HG02884 (cell line): ENCODE measurements at regions not wholly inside any gene's neighbourhood (a gene's known extent, or its start where the extent isn't known, plus 50 kb on each side); places are given as distances from the start of the nearest gene placed in this dataset.

ENCODE experiments used
- ATAC-seq: cut with Tn5 transposase; IDR thresholded peaks from one replicate; pipeline ENCODE4 v1.9.1; 2021; ENCODE audit warnings: mild to moderate bottlenecking, moderate library complexity; ENCODE audit not compliant: unreplicated experiment

DNA sequence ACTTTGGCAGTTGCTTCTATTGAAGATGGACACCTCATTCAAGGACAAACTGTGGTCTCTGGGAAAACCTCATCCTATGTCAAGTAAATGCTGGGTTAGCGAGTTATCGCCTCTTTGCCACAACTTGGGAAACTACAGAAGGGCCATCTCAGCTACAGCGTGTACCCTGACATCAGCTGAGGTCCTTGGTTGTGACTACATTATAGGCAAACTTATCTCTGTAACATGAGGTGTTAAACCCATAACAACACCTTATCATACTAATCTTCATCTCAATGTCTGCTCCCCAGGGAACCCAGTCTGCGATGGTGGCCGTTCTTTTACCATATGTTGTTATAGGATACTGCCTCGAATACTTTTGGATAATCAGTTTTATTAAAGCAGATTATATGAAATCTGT is 1862.7 kb downstream of the STIM2 start:
- ATAC-seq, result no peak

DNA sequence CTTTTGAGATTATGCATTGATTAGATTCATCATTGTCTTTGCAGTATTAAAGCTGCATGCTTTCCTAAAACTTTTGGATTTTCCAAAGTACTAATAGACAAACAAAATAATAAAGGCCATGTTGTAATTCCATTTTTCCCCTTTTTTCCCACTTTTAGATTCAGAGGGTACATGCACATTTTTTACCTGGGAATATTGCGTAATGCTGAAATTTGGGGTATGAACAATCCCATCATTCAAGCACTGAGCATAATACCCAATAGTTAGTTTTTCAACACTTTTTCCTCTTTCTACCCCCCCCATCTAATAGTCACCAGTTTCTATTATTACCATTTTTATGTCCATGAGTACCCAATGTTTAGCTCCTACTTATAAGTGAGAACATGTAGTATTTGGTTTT is 1863.6 kb downstream of the STIM2 start:
- no peak for ATAC-seq

DNA sequence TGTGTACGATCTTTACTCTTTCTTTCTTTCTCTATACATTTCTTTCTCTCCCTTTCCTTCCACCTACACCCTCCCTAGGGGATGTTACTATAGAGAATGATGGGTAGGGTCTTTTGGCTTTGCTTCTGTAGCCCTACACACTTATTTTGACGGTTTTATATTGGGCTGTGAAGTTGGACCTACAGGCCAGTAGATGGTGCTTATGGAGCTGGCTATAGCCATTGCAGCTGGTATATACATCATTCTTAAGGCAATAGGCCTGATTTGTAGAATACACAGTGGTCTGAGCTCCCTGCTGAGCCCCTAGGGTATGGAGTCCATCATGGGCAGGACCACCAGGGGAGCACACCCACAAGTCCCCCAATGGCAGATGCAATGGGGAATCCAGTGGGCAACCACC is 1869.7 kb downstream of the STIM2 start:
- ATAC-seq, result no peak

DNA sequence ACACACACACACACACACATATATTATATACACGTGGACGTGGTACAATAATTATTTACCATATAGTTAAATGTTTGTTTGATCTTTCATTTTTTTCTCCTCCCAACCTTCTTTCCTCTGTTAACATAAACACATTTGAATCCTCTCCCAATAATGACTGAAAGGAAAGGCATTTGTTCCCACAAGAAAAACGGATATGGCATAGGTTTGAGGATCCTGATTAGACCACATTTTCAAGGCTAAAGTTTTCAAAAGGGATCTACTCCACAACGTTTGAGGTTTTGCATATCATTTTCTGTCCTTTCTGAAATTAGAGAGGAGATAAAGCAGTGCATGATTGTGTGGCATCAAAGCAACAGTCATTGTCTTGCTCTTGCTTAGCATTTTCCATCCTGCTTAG is 1883.4 kb downstream of the STIM2 start:
- ATAC-seq, result no peak

DNA sequence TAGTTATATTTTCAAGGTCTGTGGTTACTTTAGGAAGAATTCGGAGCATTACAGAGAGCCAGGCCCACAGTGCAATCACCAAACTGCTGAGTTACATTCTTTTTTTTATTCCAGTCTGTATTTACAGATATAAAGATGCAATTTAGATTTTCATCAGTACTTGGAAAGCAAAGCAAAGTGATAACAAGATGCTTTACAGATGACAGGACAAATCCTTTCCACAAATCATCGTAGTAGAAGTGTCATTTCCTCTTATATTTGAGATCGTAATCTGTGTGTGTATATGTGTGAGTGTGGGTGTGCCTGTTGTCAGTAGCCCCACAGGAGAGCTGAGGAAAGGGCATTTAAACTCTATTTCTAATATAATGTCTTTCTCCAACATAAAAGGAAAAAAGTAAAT is 1893.7 kb downstream of the STIM2 start:
- no peak for ATAC-seq

DNA sequence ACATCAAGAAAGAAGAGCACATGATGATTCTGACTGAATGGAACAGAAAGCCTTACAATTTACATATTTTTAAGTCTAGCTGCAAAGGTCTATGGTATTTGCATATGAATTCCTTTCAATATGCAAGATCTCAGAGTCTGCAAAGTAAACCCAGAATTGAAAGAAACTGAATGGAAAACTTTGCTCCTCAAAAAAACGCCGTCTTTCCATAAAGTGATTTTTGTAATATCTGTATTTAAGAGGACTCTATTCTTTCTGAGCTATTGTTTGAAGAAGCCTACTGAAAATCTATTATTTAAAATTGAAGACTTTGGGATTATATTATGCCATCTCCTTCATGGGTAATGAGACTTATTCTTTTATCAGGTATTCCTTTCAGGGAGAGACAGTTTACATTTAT is 1894.4 kb downstream of the STIM2 start:
- no peak for ATAC-seq

DNA sequence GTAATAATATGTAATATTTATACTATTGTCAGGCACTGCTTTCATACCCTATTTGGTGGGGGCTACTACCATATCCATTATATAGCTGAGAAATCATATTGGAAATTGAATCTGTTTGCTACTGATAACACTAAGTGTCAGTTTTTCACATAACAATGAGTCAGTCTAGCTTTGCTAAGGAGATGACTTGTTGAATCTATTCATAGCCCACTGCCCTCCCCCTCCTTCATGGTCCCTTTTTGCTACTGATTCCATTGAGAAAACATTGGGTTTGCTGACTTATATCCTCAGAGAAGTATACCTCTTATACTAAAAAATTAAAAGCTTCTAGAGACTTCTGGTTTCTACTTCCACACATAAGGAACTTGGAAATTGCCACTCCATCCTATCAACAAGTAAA is 1898.4 kb downstream of the STIM2 start:
- no peak for ATAC-seq

DNA sequence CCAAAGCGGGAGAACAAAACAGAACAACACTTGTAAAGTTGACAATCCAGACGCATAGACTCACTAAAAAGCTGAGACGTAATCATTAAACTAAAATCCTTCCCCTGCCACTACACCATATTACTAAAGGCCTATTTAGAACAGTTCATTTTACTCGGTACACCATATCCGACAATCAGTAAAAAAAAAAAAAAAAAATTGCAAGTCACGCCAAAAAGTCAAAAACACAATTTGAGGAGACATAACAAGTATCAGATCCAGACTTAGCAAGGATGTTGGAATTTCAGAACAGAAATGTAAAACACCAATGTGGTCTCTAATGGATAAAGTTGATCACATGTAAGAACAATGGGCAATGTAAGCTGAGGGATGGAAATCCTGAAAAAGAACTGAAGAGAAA is 1899.4 kb downstream of the STIM2 start:
- ATAC-seq, result no peak

DNA sequence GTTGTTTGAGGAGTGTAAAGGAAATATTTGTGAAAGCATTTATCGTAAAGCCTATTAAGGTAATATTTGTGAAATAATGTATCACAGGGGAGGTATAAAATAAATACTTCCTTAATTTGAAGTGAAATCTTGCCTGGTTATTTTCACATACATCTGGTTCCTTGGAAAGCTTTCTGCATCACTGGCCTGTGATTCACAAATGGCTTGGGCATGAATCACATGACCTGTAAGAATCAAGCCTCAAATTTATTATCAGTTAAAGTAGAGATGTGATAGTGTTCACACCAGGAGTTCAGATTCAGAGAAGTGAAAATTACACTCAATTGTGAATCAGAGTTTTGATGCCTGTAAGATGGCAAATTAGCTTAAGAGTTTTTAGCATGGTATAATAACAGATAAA is 1911.4 kb downstream of the STIM2 start:
- no peak for ATAC-seq

DNA sequence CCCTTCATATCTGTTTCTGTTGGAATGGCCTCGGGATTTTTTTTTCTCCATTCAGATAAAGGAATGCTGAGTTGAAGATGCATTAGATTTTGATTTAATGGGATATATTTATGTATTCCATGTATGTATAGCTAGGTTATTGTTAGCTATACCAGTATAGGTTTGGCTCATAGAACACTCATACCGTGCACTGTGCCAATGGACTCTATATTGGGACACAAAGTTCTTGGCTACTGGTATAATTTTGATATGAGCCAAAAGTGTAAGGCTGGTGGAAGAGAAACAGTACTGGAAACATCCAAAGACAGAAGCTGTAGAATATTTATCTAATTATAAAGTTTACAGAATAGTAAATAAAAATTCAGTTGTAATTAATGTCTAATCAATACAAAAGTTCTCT is 1912.1 kb downstream of the STIM2 start:
- no peak for ATAC-seq

DNA sequence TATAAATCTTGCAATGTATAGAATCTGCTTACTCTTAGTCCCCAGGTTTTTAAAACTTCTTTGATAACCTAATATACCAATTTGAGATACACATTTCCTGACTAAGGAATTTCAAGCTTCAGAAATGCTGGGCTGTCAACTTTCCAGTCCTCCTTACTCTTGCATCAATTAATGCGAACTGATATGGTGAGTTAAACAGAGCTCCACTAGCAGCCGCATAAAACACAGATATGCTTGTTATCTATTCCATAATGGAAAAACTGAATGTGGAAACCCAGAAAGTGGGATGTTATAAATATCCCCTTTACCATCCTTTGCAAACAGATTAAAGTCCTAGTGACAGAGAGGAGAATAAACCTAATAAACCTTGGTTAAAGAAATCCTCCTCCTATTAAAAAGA is 1913.7 kb downstream of the STIM2 start:
- no peak for ATAC-seq

DNA sequence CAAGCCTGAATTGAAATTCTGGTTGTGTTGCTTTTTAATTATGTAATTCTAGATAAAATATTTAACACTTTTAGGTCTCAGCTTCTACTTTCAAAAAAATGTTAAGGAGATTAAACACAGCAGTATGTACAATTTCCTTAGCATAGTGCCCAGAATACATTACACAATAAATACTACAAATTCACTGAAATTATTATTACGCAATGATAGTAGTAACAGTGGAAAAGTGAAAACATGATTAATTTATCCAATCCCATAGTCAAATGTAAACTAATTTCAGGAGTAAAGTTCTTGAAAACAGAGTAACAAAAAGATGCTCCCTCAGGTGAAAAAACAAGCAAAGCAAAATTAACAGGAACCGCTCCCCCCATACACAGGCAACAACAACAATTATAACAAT is 1915.4 kb downstream of the STIM2 start:
- ATAC-seq, result no peak

DNA sequence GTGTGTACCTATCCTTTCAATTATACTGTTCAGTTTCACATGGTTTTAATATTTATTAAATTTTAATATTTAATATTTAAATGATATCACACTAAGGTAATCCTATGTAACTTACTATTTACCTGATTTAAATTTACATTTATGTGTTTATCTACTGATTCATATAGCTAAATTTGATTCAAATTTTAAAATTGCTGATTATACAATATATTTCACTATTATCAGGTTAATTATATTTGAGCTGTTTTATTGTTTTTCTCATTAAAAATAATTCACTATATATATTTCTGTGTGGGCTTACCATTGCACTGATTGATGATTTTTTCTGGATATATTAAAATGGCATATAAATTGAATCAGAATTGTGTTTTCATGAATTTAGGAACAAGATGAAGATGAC is 1923.5 kb downstream of the STIM2 start:
- ATAC-seq, result no peak

DNA sequence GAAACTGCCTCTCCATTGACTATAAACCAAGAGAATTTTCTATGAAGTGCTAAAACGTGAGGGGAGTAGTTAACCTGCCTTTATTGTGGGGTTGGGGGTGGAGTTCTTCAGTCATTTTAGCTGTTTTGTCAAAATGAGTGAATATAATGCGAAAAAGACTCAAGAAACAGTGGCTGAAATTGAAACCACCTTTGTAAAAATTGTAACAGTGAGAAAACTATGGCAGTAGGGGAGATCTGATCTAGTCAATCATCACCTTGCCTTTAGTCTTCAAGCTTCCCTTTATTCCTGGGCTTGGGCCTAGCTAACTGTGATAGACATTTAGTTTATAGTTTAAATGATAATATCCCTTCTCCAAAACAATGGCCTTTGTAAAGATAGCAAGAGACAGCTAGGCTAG is 1927.3 kb downstream of the STIM2 start:
- no peak for ATAC-seq

DNA sequence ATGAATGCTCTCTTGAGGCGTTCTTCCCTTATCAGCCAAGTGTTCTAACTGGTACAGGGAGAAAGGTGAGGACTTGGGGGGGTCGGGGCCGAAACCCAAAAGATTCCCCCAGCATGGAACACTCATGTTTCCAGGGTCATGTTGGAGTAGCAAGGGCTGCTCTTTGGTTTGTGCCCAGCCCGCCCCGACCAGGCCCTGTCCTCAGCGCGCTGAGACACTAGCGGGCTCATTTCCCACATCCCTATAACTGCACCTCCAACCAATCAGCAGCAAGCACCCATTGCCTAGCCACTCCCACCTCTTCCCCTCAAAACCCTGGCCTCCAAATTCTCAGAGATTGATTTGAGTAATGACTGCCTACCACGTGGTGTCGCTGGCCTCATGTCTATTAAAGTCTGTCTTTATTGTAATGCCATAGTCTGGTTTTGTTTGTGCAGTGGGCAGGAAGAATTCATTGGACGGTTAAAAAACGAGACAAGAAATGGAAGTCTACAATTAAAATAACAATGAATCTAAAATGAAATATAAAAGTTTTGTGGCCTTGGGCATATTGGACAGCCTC is 1928.4 kb downstream of the STIM2 start:
- no peak for ATAC-seq

DNA sequence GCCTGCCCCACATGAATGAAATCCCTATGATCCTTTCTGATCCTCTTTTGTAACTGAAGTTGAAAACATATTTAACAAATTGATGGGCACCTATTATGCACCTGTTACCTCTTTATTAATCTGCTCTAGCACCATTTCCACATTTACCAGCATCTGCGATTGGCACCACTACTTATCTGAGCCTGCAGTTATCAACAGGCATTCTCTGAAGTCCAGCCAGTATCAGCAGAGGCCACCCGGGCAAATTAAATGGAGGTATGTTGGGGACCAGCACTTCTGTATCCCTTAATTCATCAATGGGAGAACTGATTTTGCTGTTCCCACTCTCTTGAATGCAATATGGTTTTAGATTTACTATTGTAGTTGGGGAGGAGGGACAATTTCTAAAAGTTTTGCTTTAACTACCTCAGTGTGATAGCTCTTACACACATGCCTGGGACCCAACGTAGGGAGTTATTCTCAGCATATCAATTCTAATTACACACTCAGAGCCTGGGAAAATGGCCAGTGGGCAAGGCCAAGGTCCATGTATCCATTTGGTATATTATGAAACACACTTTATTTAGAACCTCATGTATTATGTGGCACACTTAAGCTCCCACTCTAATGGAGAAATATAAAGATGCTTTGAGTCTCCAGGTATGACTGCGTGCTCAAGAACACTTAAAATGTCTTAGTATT is 1927.1 kb upstream of the PCDH7 start:
- no peak for ATAC-seq

DNA sequence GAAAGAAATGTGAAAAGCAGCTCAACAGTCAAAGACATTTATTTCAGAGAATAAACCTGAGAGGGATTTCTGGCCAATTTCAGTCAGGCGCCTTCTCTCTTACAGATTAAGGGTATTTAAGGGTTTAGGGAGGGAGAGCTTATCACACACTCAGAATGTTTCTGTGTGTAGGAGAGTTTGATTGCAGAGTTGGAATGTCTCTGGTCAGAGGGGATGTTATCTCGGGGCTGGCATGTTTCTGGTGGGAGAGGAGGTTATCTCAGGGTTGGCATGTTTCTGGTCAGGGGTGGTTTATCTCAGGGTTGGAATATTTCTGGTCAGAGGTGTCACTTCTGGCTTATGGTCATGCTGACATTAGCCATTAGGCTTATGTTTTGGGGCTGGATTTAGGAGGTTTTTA is 1920.5 kb upstream of the PCDH7 start:
- no peak for ATAC-seq

DNA sequence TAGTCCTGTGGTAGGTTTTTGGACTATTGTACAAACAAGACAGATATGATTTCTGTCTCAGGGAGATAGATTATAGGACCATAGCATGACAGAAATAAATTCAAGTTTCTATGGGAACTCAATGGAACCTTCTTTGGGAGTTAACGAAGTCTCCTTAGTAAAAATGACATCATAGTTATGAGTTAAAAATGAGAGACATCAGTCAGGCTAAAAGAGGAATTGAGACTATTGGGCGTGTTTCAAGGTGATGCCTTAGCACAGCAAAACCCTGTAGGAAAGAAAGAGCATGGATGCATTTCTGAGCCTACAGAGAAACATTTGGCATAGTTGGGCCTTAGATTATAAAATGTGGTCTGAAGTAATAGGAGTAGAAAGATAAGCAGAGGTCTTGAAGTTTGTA is 1909.1 kb upstream of the PCDH7 start:
- no peak for ATAC-seq

DNA sequence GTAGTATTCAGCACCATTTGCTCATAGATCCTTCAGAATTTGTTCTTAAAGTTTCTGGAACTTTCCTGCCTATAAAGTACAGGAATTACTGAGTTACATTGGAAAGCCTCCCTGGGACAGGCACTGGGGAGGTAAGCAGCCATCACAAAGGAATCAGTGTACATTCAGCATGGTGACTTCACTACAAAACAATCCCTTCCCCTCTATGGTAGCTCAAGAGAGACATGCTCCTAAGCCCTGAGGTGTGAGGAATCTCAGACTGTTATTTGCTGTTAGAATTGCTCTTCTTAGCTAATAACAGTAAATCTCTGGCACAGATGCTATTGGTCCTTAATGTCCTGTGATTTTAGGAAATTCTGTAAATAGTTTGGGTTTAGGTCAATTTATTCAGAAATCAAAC is 1898.0 kb upstream of the PCDH7 start:
- ATAC-seq, result no peak

DNA sequence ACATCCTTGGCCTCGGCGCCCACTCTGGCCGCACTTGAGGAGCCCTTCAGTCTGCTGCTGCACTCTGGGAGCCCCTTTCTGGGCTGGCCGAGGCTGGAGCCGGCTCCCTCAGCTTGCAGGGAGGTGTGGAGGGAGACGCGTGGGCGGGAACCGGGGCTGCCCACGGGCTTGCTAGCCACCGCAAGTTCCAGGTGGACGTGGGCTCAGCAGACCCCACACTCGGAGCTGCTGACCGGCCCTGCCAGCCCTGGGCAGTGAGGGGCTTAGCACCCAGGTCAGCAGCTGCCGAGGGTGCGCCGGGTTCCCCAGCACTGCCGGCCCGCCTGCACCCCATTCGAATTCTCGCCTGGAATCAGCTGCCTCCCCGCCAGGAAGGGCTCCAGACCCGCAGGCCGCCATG is 1892.3 kb upstream of the PCDH7 start:
- ATAC-seq, result no peak

DNA sequence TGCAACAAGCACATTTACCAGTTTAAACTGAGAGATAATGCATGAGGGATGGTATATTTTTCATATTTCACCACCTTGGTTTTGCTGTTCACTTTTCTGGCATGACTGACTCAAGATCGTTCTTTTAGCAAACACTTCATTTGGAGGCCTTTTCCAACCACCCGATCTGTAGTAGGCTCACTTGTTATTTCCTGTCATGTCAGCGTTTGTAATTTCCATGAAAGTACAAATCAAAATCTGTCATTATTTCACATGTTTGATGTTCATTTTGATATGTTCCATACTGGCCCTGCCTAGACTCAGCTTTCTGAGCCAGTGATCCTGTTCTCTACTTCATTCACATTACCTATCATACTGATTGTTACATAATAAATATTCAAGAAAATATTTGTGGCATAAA is 1888.3 kb upstream of the PCDH7 start:
- no peak for ATAC-seq

DNA sequence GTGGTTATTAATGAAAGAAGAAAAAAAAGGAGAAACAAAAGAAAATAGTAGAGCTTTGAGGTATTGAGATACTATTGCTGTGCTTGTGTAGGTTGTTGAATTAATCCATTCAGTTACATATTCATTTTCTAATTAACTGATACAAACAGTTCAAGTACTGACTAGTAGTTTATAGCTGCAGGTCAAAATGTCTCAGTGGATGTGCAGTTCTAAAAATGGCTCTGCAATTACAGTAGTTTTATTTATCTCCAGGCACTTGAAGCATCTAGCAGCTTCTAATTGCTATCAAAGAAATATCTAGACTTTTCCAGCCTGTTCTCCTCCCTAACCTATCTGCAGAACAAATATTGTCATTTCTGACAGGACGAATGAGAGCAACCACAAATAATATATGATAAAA is 1887.7 kb upstream of the PCDH7 start:
- ATAC-seq, result no peak

DNA sequence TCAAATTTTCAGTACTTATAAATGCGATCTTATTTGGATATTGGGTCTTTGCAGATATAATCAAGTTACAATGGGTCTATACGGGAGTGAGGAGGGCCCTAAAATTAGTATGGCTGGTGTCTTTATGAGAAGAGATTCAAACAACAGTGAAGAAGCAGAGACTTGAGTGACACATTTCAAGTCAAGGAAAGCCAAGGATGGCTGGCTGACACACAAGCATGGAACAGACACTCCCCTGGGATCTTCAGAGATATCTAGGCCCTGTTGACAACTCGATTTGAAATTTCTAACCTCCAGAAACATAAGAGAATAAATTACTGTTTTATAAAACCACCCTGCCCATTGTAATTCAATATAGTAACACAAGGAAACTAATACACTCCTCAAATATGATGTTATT is 1886.0 kb upstream of the PCDH7 start:
- ATAC-seq, result no peak
